IMR-90 (cell line): ENCODE measurements at regions not wholly inside any gene's neighbourhood (a gene's known extent, or its start where the extent isn't known, plus 50 kb on each side); places are given as distances from the start of the nearest gene placed in this dataset.

Experiments used
- ATAC-seq: fragments of 200-7000 bp; cut with Tn5 transposase; 2 replicates; pipeline ENCODE4 v1.9.1; 2020; ENCODE audit warnings: low read depth, mild to moderate bottlenecking, moderate library complexity
- BruUV-seq: library from RNA; stranded (reverse); fragments of 400-500 nt; replicated peaks from 2 replicates; lab custom pipeline; 2021; lab: Mats Ljungman, UMichigan
- CTCF ChIA-PET: fragments of 300-600 bp; formaldehyde crosslinking; extraction: SDS; loops from one replicate; lab custom pipeline; 2021; ENCODE audit warnings: antibody characterized with exemption; lab: Yijun Ruan, JAX
- POLR2A ChIA-PET: fragments of 300-600 bp; sonication (Branson Sonifier 250); formaldehyde crosslinking; loops from one replicate; lab custom pipeline; 2022; ENCODE audit warnings: antibody characterized with exemption; ENCODE audit not compliant: unreplicated experiment; lab: Charles Lee
- DNase-seq: peaks from one replicate; pipeline ENCODE4 v3.0.0; 2013
- H2AFZ ChIP-seq: replicated peaks from 2 replicates; pipeline ENCODE3; 2013; ENCODE audit warnings: low read length, mild to moderate bottlenecking; ENCODE audit not compliant: poor library complexity
- H2AK5ac ChIP-seq: 2 replicates; pipeline ENCODE4 v1.6.1; 2013; ENCODE audit warnings: low read depth, low read length, inconsistent platforms
- H2AK9ac ChIP-seq: replicated peaks from 2 replicates; pipeline ENCODE3; 2013; ENCODE audit warnings: mild to moderate bottlenecking, low read depth, low read length, moderate library complexity; ENCODE audit not compliant: poor library complexity
- H2BK120ac ChIP-seq: 2 replicates; pipeline ENCODE4 v1.6.1; 2013; ENCODE audit warnings: low read depth, low read length, inconsistent platforms
- H2BK15ac ChIP-seq: 3 replicates; pipeline ENCODE4 v1.6.1; 2013; ENCODE audit warnings: low read depth, low read length, inconsistent platforms
- H2BK20ac ChIP-seq: 2 replicates; pipeline ENCODE4 v1.6.1; 2013; ENCODE audit warnings: low read depth, mild to moderate bottlenecking, inconsistent platforms, low read length, moderate library complexity
- H2BK5ac ChIP-seq: 2 replicates; pipeline ENCODE4 v1.6.1; 2013; ENCODE audit warnings: mild to moderate bottlenecking, low read depth, low read length, inconsistent platforms; ENCODE audit not compliant: poor library complexity, severe bottlenecking
- H3K14ac ChIP-seq: replicated peaks from 2 replicates; pipeline ENCODE4 v1.6.1; 2013; ENCODE audit warnings: low read depth, low read length, inconsistent platforms
- H3K18ac ChIP-seq: 2 replicates; pipeline ENCODE4 v1.6.1; 2013; ENCODE audit warnings: low read depth, low read length, control low read depth
- H3K23ac ChIP-seq: 2 replicates; pipeline ENCODE4 v1.6.1; 2013; ENCODE audit warnings: low read depth, low read length, inconsistent platforms
- H3K27ac ChIP-seq: 2 replicates; pipeline ENCODE4 v1.5.1; 2013; ENCODE audit warnings: mild to moderate bottlenecking, control low read depth, low read length; ENCODE audit not compliant: insufficient read depth
- H3K27me3 ChIP-seq: 2 replicates; pipeline ENCODE4 v1.6.1; 2013; ENCODE audit warnings: low read length; ENCODE audit not compliant: control insufficient read depth, insufficient read depth
- H3K36me3 ChIP-seq: 2 replicates; pipeline ENCODE4 v1.6.1; 2013; ENCODE audit warnings: low read length, mixed read lengths; ENCODE audit not compliant: control insufficient read depth, insufficient read depth
- H3K4ac ChIP-seq: 2 replicates; pipeline ENCODE4 v1.6.1; 2013; ENCODE audit warnings: low read depth, low read length, inconsistent platforms
- H3K4me1 ChIP-seq: 2 replicates; pipeline ENCODE4 v1.6.1; 2013; ENCODE audit warnings: low read length, mixed read lengths; ENCODE audit not compliant: control insufficient read depth, insufficient read depth
- H3K4me2 ChIP-seq: 2 replicates; pipeline ENCODE4 v1.6.1; 2013; ENCODE audit warnings: low read depth, mild to moderate bottlenecking, control low read depth, low read length, moderate library complexity
- H3K4me3 ChIP-seq: 2 replicates; pipeline ENCODE4 v1.5.1; 2013; ENCODE audit warnings: low read depth, mild to moderate bottlenecking, control low read depth, low read length, moderate library complexity; ENCODE audit not compliant: insufficient read depth
- H3K56ac ChIP-seq: 2 replicates; pipeline ENCODE4 v1.6.1; 2013; ENCODE audit warnings: low read length, inconsistent platforms; ENCODE audit not compliant: insufficient read depth; ENCODE audit errors: extremely low read depth
- H3K79me1 ChIP-seq, 2 experiments: 2 replicates each; pipeline ENCODE4 v1.6.1; 2013; ENCODE audit warnings: low read length in 2 of 2, inconsistent platforms in 1 of 2, low read depth in 1 of 2
- H3K9ac ChIP-seq: 2 replicates; pipeline ENCODE4 v1.6.1; 2013; ENCODE audit warnings: low read depth, low read length, control low read depth
- H3K9me1 ChIP-seq: 2 replicates; pipeline ENCODE4 v1.6.1; 2013; ENCODE audit warnings: low read length, inconsistent platforms; ENCODE audit not compliant: insufficient read depth
- H3K9me3 ChIP-seq: 2 replicates; pipeline ENCODE4 v1.6.1; 2013; ENCODE audit warnings: low read length; ENCODE audit not compliant: control insufficient read depth, insufficient read depth
- H4K20me1 ChIP-seq: 2 replicates; pipeline ENCODE4 v1.6.1; 2013; ENCODE audit warnings: low read length, inconsistent platforms; ENCODE audit not compliant: insufficient read depth
- H4K5ac ChIP-seq: 2 replicates; pipeline ENCODE4 v1.6.1; 2013; ENCODE audit warnings: mild to moderate bottlenecking, low read depth, low read length, control low read depth
- H4K8ac ChIP-seq, 2 experiments: 2 replicates each; pipeline ENCODE4 v1.6.1; 2013; ENCODE audit warnings: low read depth in 2 of 2, low read length in 2 of 2, control low read depth in 1 of 2, inconsistent platforms in 1 of 2
- H4K91ac ChIP-seq: 2 replicates; pipeline ENCODE4 v1.6.1; 2013; ENCODE audit warnings: low read depth, low read length, inconsistent platforms; ENCODE audit not compliant: insufficient read depth
- BHLHE40 ChIP-seq: fragments of 150-350 bp; IDR thresholded peaks from 2 replicates; pipeline ENCODE4 v1.6.1; 2016; ENCODE audit warnings: mild to moderate bottlenecking, low read depth, low read length
- ELK1 ChIP-seq: fragments of 150-350 bp; IDR thresholded peaks from 2 replicates; pipeline ENCODE4 v1.6.1; 2016; ENCODE audit warnings: low read depth, mild to moderate bottlenecking, low read length, moderate library complexity, borderline replicate concordance
- RFX5 ChIP-seq: IDR thresholded peaks from 2 replicates; pipeline ENCODE4 v1.8.0; 2012; ENCODE audit warnings: low read depth, mild to moderate bottlenecking, low read length, moderate library complexity
- WGBS, 2 experiments: methylation state at CpG; one replicate each; pipeline versions ENCODE4 v1.1.5 to v1.1.7; 2013; ENCODE audit warnings: missing lambda C conversion rate in 2 of 2; ENCODE audit not compliant: insufficient read length in 1 of 2; ENCODE audit errors: extremely low coverage in 2 of 2; 5-methylcytosine and 5-hydroxymethylcytosine counted together
- dilution Hi-C: fragments of 300-500 bp; cut with HindIII; formaldehyde crosslinking; loops from one replicate; pipeline ENCODE4 v1.14.3; 2018; ENCODE audit warnings: low sequenced_read_pairs; ENCODE audit not compliant: unreplicated experiment
- in situ Hi-C: fragments of 300-500 bp; cut with MboI; formaldehyde crosslinking; loops from 3 replicates; pipeline ENCODE4 v1.14.3; 2019; ENCODE audit warnings: low sequenced_read_pairs, inconsistent platforms, mixed read lengths
- intact Hi-C: fragments of 100-400 bp; cut with micrococcal nuclease; formaldehyde crosslinking; loops from 2 replicates; pipeline ENCODE4 v1.10.0; 2022

- no peak overlapping the region for H3K18ac ChIP-seq
- H2AK9ac ChIP-seq: no peak overlapping the region
- no peak overlapping the region for H2BK5ac ChIP-seq
- ChIA-PET CTCF (no interaction called here), POLR2A (no interaction called here)
- H4K8ac ChIP-seq: no peak overlapping the region
- no peak overlapping the region for H2BK15ac ChIP-seq
- H3K14ac ChIP-seq: no peak overlapping the region
- H4K20me1 ChIP-seq: no peaks in the 10 kb centered on the region
- DNase-seq (no peak), ATAC-seq (no peak)
- peaks cover 16% of the 10 kb centered on the region for H3K9me3 ChIP-seq
- H3K4me3 ChIP-seq: no peak overlapping the region
- no peak overlapping the region for H4K91ac ChIP-seq
- H3K9me1 ChIP-seq: no peaks in the 10 kb centered on the region
- no peaks in the 10 kb centered on the region for H3K27me3 ChIP-seq
- 63% methylated on average over 1 of the region's 1 CpG; no CpG with 5 or more reads in 1 of the 2 experiments for WGBS, 2 experiments
- H4K5ac ChIP-seq: no peak overlapping the region
- TF ChIP-seq ELK1 (no peak), BHLHE40 (no peak), RFX5 (no peak)
- BruUV-seq: no TSS peak
- no peak overlapping the region for H2BK120ac ChIP-seq
- dilution Hi-C loops (no loop called here), intact Hi-C loops (no loop called here), in situ Hi-C loops (no loop called here)
- no peak overlapping the region for H3K27ac ChIP-seq
- no peak overlapping the region for H3K9ac ChIP-seq
- H2BK20ac ChIP-seq: no peak overlapping the region
- H3K36me3 ChIP-seq: no peaks in the 10 kb centered on the region
- H2AFZ ChIP-seq: no peak overlapping the region
- no peaks in the 10 kb centered on the region for H3K79me1 ChIP-seq
- H2AK5ac ChIP-seq: no peak overlapping the region
- H3K4ac ChIP-seq: no peak overlapping the region
- no peak overlapping the region for H3K4me2 ChIP-seq
- no peak overlapping the region for H3K56ac ChIP-seq
- no peaks in the 10 kb centered on the region for H3K4me1 ChIP-seq
- H3K23ac ChIP-seq: no peak overlapping the region
Measured at GRCh38 chr1:187634940-187635339, 806.2 kb downstream of the PLA2G4A start.
